Psoas muscle (tissue), 7 donors: ENCODE measurements at regions not wholly inside any gene's neighbourhood (a gene's known extent, or its start where the extent isn't known, plus 50 kb on each side); places are given as distances from the start of the nearest gene placed in this dataset.

ENCODE experiments used
- ATAC-seq, 4 donors: fragments of 200-7000 bp; cut with Tn5 transposase; one replicate each; pipeline ENCODE4 v1.9.1; 2020; ENCODE audit warnings: moderate library complexity in 3 of 4, mild to moderate bottlenecking in 2 of 4
- DNase-seq, 2 donors: peaks; one replicate each; pipeline ENCODE4 v3.0.0-alpha.2; 2020
- H3K27ac ChIP-seq: fragments of 200-600 bp; one replicate; pipeline ENCODE4 v1.8.0; 2022
- H3K27me3 ChIP-seq, 3 donors: fragments of 200-600 bp in 1 of 3; one replicate each; pipeline versions ENCODE4 v1.6.1 to v1.8.0; 2013 to 2022; ENCODE audit warnings: low read length in 2 of 3, mild to moderate bottlenecking in 2 of 3, moderate library complexity in 1 of 3; ENCODE audit not compliant: insufficient read depth in 3 of 3
- H3K36me3 ChIP-seq, 2 donors: fragments of 200-600 bp in 1 of 2; one replicate each; pipeline versions ENCODE4 v1.6.1 to v1.8.0; 2013 to 2022; ENCODE audit warnings: low read depth in 1 of 2, mild to moderate bottlenecking in 1 of 2, moderate library complexity in 1 of 2; ENCODE audit not compliant: insufficient read depth in 1 of 2
- H3K4me1 ChIP-seq: fragments of 200-600 bp; one replicate; pipeline ENCODE4 v1.8.0; 2022
- H3K4me3 ChIP-seq: fragments of 200-600 bp; one replicate; pipeline ENCODE4 v1.8.0; 2022; ENCODE audit warnings: mild to moderate bottlenecking
- H3K9me3 ChIP-seq: fragments of 200-600 bp; one replicate; pipeline ENCODE4 v1.8.0; 2022
- CTCF ChIP-seq: fragments of 200-600 bp; IDR thresholded peaks from one replicate; pipeline ENCODE4 v1.8.0; 2022; ENCODE audit warnings: antibody characterized with exemption
- WGBS, 3 donors: extraction: QIAGEN DNeasy Blood & Tissue Kit; methylation state at CpG; one replicate each; pipeline versions ENCODE4 v1.1.6 to v1.1.7; 2013; 5-methylcytosine and 5-hydroxymethylcytosine counted together
- intact Hi-C, 2 donors: fragments of 100-400 bp; cut with DNase I; formaldehyde crosslinking; loops; one replicate each; pipeline versions ENCODE4 v1.11.0 to v1.14.2; 2022
- donor health status: healthy with polysubstance abuse.
- donor health status: DM: no; HTN: no; CAD: no; lungs with moderate emphysema.
- donor health status: Bipolar disorder and iron deficiency.
- donor health status: healthy.
- donor health status: DM: yes; HTN: yes; CAD: no.
- donor health status: DM: no; HTN: no; CAD: no.
- donor health status: DM: yes; HTN: yes; CAD: no.

- 47 to 54% (median 52%) methylated on average over 9 of the region's 9 CpGs for WGBS, 3 donors
These were observed 892.4 kb upstream of the TENM3 start for GRCh38 chr4:181350615-181351415.

GRCh38 chr4:181364504-181364903 is 878.7 kb upstream of the TENM3 start:
- no peak for TF ChIP-seq CTCF
- no peaks in the 10 kb centered on the region for H3K4me1 ChIP-seq
- H3K36me3 ChIP-seq = no peaks in the 10 kb centered on the region
- DNase-seq (no peak), ATAC-seq (no peak)
- no peak overlapping the region for H3K27ac ChIP-seq
- H3K9me3 ChIP-seq = no peaks in the 10 kb centered on the region
- WGBS, 3 donors = 54 to 56% (median 55%) methylated on average over 4 of the region's 4 CpGs
- H3K27me3 ChIP-seq = no peaks in the 10 kb centered on the region
- intact Hi-C loops = no loop called here
- H3K4me3 ChIP-seq = no peak overlapping the region

More at GRCh38 chr4:181350615-181351415, 892.4 kb upstream of the TENM3 start:
- H3K36me3 ChIP-seq = no peaks in the 10 kb centered on the region
- no peak for DNase-seq
- TF ChIP-seq CTCF = no peak
- H3K27me3 ChIP-seq = no peaks in the 10 kb centered on the region
- no peak overlapping the region for H3K27ac ChIP-seq
- H3K4me1 ChIP-seq = no peaks in the 10 kb centered on the region
- no peaks in the 10 kb centered on the region for H3K9me3 ChIP-seq
- no peak for ATAC-seq
- no peak overlapping the region for H3K4me3 ChIP-seq
- intact Hi-C loops = no loop called here

- 94 to 97% (median 96%) methylated on average over 18 of the region's 18 CpGs for WGBS, 3 donors
- no peak overlapping the region for H3K4me3 ChIP-seq
- no peak for DNase-seq
- no peaks in the 10 kb centered on the region for H3K36me3 ChIP-seq
- no peaks in the 10 kb centered on the region for H3K4me1 ChIP-seq
- intact Hi-C loops = no loop called here
- H3K27me3 ChIP-seq = no peaks in the 10 kb centered on the region
- no peak for ATAC-seq
- H3K9me3 ChIP-seq = no peaks in the 10 kb centered on the region
- H3K27ac ChIP-seq = no peak overlapping the region
- TF ChIP-seq CTCF = no peak
These were observed 877.5 kb upstream of the TENM3 start for GRCh38 chr4:181365671-181366070.

GRCh38 chr4:181372014-181372413 is 871.2 kb upstream of the TENM3 start:
- H3K27me3 ChIP-seq = no peaks in the 10 kb centered on the region
- H3K4me1 ChIP-seq = no peaks in the 10 kb centered on the region
- H3K27ac ChIP-seq = no peak overlapping the region
- H3K36me3 ChIP-seq = no peaks in the 10 kb centered on the region
- ATAC-seq = no peak
- no peaks in the 10 kb centered on the region for H3K9me3 ChIP-seq
- no peak overlapping the region for H3K4me3 ChIP-seq
- no peak for DNase-seq
- no peak for TF ChIP-seq CTCF
- intact Hi-C loops = no loop called here
- WGBS, 3 donors = 71 to 75% (median 74%) methylated on average over 3 of the region's 3 CpGs

GRCh38 chr4:181376058-181376457 is 867.1 kb upstream of the TENM3 start:
- DNase-seq (no peak), ATAC-seq (no peak)
- Histone ChIP-seq H3K27me3 (no peaks in the 10 kb centered on the region), H3K9me3 (no peaks in the 10 kb centered on the region), H3K4me3 (no peak overlapping the region), H3K4me1 (no peaks in the 10 kb centered on the region), H3K36me3 (no peaks in the 10 kb centered on the region), H3K27ac (no peak overlapping the region)
- TF ChIP-seq CTCF = no peak
- 61 to 73% (median 62%) methylated on average over 8 of the region's 8 CpGs for WGBS, 3 donors
- intact Hi-C loops = no loop called here
